LNCaP clone FGC (cell line): ENCODE measurements at regions not wholly inside any gene's neighbourhood (a gene's known extent, or its start where the extent isn't known, plus 50 kb on each side); places are given as distances from the start of the nearest gene placed in this dataset.
"Not testable (repeated sequence)": the region's sequence is repeated elsewhere in the genome, so short reads cannot be mapped to it uniquely, and the experiment has no call there.

Experiments
- DNase-seq: peaks from one replicate; pipeline ENCODE4 v3.0.0-alpha.2; 2011; ENCODE audit warnings: low read depth
- H3K4me3 ChIP-seq: 2 replicates; pipeline ENCODE4 v1.5.1; 2011; ENCODE audit warnings: mild to moderate bottlenecking, low read depth, low read length, control low read depth
- TF ChIP-seq, protein P1 (sequence below): IDR thresholded peaks from 2 replicates; pipeline ENCODE4 v1.5.1; 2012; ENCODE audit warnings: mild to moderate bottlenecking; ENCODE audit not compliant: control insufficient read depth, insufficient read depth; ENCODE audit errors: extremely low read depth

DNA sequence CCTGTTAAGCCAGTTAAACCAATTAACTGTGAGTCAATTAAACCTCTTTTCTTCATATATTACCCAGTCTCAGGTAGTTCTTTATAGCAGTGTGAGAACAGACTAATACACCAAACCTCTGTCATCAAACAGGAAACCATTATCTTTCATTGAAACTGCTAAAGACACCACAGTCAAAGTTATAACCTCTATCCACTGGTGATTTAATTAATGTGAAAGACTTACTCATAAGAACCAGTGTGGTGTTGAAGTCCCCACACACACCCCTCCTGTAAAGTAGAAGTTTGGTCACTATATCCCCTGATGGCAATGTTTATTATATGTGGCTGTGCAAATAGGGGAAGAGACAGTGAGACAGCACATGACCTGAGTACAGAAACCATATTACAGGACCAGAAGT is 228.1 kb downstream of the NEBL start:
- TF ChIP-seq, protein P1, sequence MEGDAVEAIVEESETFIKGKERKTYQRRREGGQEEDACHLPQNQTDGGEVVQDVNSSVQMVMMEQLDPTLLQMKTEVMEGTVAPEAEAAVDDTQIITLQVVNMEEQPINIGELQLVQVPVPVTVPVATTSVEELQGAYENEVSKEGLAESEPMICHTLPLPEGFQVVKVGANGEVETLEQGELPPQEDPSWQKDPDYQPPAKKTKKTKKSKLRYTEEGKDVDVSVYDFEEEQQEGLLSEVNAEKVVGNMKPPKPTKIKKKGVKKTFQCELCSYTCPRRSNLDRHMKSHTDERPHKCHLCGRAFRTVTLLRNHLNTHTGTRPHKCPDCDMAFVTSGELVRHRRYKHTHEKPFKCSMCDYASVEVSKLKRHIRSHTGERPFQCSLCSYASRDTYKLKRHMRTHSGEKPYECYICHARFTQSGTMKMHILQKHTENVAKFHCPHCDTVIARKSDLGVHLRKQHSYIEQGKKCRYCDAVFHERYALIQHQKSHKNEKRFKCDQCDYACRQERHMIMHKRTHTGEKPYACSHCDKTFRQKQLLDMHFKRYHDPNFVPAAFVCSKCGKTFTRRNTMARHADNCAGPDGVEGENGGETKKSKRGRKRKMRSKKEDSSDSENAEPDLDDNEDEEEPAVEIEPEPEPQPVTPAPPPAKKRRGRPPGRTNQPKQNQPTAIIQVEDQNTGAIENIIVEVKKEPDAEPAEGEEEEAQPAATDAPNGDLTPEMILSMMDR: no peak
- no peak for DNase-seq
- no peak overlapping the region for H3K4me3 ChIP-seq

DNA sequence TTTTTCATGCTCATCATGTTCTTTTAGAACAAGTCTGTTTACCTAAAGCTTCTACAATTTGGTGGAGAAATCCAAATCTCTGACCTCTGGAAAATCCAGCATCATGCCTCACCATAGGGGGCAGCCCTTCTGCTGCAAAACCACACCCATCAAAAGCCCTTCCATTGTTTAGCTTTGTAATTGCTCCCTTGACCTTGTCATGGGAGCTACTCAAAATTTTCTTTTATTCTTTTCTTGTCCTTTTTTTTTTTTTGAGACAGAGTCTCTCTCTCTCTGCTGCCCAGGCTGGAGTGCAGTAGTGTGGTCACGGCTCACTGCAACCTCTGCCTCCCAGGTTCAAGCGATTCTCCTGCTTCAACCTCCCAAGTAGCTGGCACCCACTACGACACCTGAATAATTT is 234.4 kb downstream of the NEBL start:
- no peak overlapping the region for H3K4me3 ChIP-seq
- no peak for DNase-seq
- TF ChIP-seq, protein P1: no peak

DNA sequence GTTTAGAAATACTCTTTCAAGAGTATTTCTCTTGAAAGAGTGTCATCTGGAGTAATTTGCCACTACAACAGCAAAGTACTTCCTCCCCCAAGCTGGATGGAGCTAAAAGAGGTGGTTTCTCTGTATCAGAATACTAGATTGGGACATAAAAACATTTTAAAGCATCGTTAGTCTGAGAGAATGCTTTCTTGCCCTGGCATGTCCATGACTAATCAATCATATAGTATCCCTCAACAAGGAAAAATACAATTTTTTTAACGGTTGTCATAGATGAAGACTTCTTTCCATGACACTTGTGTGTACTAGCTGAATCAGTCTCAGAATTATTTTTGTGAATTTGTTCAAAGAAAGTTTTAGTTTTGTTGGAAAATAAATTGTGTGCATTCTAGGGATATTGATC is 237.9 kb downstream of the NEBL start:
- H3K4me3 ChIP-seq: no peak overlapping the region
- DNase-seq: no peak
- TF ChIP-seq, protein P1: no peak

DNA sequence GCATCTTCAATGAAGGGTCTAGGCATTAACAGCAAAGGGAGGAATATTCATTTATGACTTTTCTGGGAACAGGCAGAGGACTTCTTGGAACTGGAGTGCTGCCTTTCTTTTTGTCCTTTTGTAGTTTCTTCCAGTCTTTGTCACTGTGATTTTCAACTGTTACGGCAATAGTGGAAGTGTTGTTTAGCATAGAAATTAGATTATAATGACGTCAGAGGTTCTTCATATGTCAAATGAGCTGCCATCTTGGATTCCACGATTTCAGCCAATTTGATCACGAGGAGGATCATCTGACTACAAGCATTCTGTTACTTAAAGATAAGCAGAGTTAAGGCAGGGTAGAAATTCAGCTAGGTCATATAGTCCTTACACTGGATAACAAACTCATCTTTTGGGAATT is 239.0 kb downstream of the NEBL start:
- TF ChIP-seq, protein P1: no peak
- no peak for DNase-seq
- no peak overlapping the region for H3K4me3 ChIP-seq

GRCh38 chr10:20656886-20657285 is 240.2 kb downstream of the NEBL start:
- H3K4me3 ChIP-seq: no peak overlapping the region
- TF ChIP-seq, protein P1: no peak

DNA sequence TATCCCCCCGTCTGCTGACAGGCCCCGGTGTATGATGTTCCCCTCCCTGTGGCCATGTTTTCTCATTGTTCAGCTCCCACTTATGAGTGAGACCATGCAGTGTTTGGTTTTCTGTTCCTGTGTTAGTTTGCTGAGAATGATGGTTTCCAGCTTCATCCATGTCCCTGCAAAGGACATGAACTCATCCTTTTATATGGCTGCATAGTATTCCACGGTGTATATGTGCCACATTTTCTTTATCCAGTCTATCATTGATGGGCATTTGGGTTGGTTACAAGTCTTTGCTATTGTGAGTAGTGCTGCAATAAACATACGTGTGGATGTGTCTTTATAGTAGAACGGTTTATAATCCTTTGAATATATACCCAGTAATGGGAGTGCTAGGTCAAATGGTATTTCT is 244.7 kb downstream of the NEBL start:
- H3K4me3 ChIP-seq, DNase-seq: not testable (repeated sequence)

More at GRCh38 chr10:20656886-20657285, 240.2 kb downstream of the NEBL start:
- DNase-seq: no peak

DNA sequence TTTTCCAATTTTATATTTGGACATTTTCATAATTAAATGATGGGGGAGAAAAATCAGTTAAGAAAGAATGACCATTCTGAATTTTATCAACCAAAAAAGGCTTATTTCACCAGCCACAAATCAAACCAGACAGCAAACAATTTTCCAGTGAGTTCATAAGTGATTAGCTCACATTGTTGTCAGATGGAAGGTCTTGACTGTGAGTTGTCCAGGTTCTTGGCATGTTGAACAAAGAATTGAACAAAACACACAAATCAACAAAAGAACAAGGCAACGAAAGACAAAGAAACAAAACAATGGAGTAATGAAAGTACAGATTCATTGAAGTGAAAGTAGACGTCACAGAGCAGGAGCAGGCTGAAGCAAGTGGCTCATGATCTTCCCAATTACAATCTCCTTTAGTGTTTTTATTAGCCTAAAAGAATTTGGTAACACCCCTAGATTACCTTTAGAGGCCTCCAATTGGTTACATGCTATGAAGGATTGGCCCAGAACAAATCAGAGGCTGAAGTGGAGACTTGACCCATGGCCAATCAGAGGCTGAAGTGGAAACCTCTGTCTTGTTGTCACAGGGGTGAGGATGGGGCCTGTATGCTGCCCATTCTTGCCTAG is 248.7 kb downstream of the NEBL start:
- TF ChIP-seq, protein P1: no peak
- no peak for DNase-seq
- no peak overlapping the region for H3K4me3 ChIP-seq
